GM21723 (cell line): ENCODE measurements at regions not wholly inside any gene's neighbourhood (a gene's known extent, or its start where the extent isn't known, plus 50 kb on each side); places are given as distances from the start of the nearest gene placed in this dataset.

ENCODE experiments used
- ATAC-seq: cut with Tn5 transposase; IDR thresholded peaks from one replicate; pipeline ENCODE4 v1.9.1; 2021; ENCODE audit warnings: mild to moderate bottlenecking, moderate library complexity; ENCODE audit not compliant: unreplicated experiment

- no peak for ATAC-seq
Observed at GRCh38 chr12:116400636-116401372, 123.3 kb upstream of the MED13L start.

- no peak for ATAC-seq
Observed at GRCh38 chr12:116401565-116401964, 124.1 kb upstream of the MED13L start.

- ATAC-seq = no peak
Observed at GRCh38 chr12:116402163-116402939, 124.9 kb upstream of the MED13L start.

- ATAC-seq = no peak
Observed at GRCh38 chr12:116403546-116403945, 126.1 kb upstream of the MED13L start.

- no peak for ATAC-seq
Observed at GRCh38 chr12:116404247-116404646, 126.8 kb upstream of the MED13L start.

- ATAC-seq = no peak
Observed at GRCh38 chr12:116404913-116405611, 127.6 kb upstream of the MED13L start.

- no peak for ATAC-seq
Observed at GRCh38 chr12:116406529-116406928, 129.0 kb upstream of the MED13L start.

- no peak for ATAC-seq
Observed at GRCh38 chr12:116408489-116409250, 131.2 kb upstream of the MED13L start.

GRCh38 chr12:116411977-116412376 lies 134.5 kb upstream of the MED13L start:
- no peak for ATAC-seq

GRCh38 chr12:116414891-116415290 lies 137.4 kb upstream of the MED13L start:
- no peak for ATAC-seq

GRCh38 chr12:116415408-116416108 lies 138.1 kb upstream of the MED13L start:
- ATAC-seq = no peak

GRCh38 chr12:116416166-116416565 lies 138.7 kb upstream of the MED13L start:
- ATAC-seq = no peak

- ATAC-seq = no peak
Observed at GRCh38 chr12:116418551-116418950, 140.6 kb upstream of the MAP1LC3B2 start.

GRCh38 chr12:116420227-116420880 lies 138.8 kb upstream of the MAP1LC3B2 start:
- no peak for ATAC-seq

- ATAC-seq = no peak
Observed at GRCh38 chr12:116421785-116422538, 137.2 kb upstream of the MAP1LC3B2 start.

- no peak for ATAC-seq
Observed at GRCh38 chr12:116423094-116423493, 136.1 kb upstream of the MAP1LC3B2 start.

- ATAC-seq = no peak
Observed at GRCh38 chr12:116425256-116426193, 133.7 kb upstream of the MAP1LC3B2 start.
